CD14-positive monocyte (primary cell): ENCODE measurements at regions not wholly inside any gene's neighbourhood (a gene's known extent, or its start where the extent isn't known, plus 50 kb on each side); places are given as distances from the start of the nearest gene placed in this dataset.
"Not testable (repeated sequence)": the region's sequence is repeated elsewhere in the genome, so short reads cannot be mapped to it uniquely, and the experiment has no call there.

Experiments
- DNase-seq, 3 donors: peaks; one replicate each; pipeline ENCODE4 v3.0.0-alpha.2; 2011 to 2022
- H2AFZ ChIP-seq: 2 replicates; pipeline ENCODE4 v1.6.0; 2012; ENCODE audit warnings: mild to moderate bottlenecking, low read depth, low read length, inconsistent platforms; ENCODE audit not compliant: insufficient read depth, poor library complexity, severe bottlenecking
- H3K27ac ChIP-seq, 2 donors: 1 replicate in 1 of 2; 2 replicates in 1 of 2; pipeline ENCODE4 v1.5.1; 2012 to 2013; ENCODE audit warnings: low read length in 2 of 2, control low read depth in 1 of 2, inconsistent platforms in 1 of 2, low read depth in 1 of 2, mild to moderate bottlenecking in 1 of 2
- H3K27me3 ChIP-seq, 2 donors: one replicate each; pipeline versions ENCODE4 v1.6.0 to v1.6.1; 2011 to 2013; ENCODE audit warnings: low read length in 2 of 2; ENCODE audit not compliant: control insufficient read depth in 2 of 2, insufficient read depth in 2 of 2
- H3K36me3 ChIP-seq, 2 donors: replicated peaks in 1 of 2; 1 replicate in 1 of 2; 2 replicates in 1 of 2; pipeline versions ENCODE4 v1.5.1 to v1.6.1; 2012 to 2013; ENCODE audit warnings: low read length in 2 of 2, control low read depth in 1 of 2, inconsistent platforms in 1 of 2, mild to moderate bottlenecking in 1 of 2; ENCODE audit not compliant: insufficient read depth in 2 of 2, control insufficient read depth in 1 of 2
- H3K4me1 ChIP-seq, 2 donors: 1 replicate in 1 of 2; 2 replicates in 1 of 2; pipeline versions ENCODE4 v1.5.1 to v1.6.1; 2012 to 2013; ENCODE audit warnings: low read length in 2 of 2, control low read depth in 1 of 2, inconsistent platforms in 1 of 2, mild to moderate bottlenecking in 1 of 2, moderate library complexity in 1 of 2; ENCODE audit not compliant: insufficient read depth in 2 of 2, control insufficient read depth in 1 of 2
- H3K4me2 ChIP-seq: replicated peaks from 2 replicates; pipeline ENCODE3; 2012; ENCODE audit warnings: low read length, moderate library complexity, mild to moderate bottlenecking; ENCODE audit not compliant: poor library complexity, severe bottlenecking; ENCODE audit errors: extremely low read depth
- H3K4me3 ChIP-seq, 3 experiments: fragments of 200-600 bp in 1 of 3; sonication (generic) in 1 of 3; replicated peaks in 1 of 3; 1 replicate in 2 of 3; 2 replicates in 1 of 3; pipeline ENCODE4 v1.5.1; 2011 to 2013; ENCODE audit warnings: low read length in 3 of 3, mild to moderate bottlenecking in 3 of 3, control low read depth in 2 of 3, low read depth in 2 of 3, inconsistent platforms in 1 of 3, moderate library complexity in 1 of 3
- H3K79me2 ChIP-seq: 2 replicates; pipeline ENCODE4 v1.6.0; 2012; ENCODE audit warnings: mild to moderate bottlenecking, control low read depth, inconsistent platforms, low read length, moderate library complexity; ENCODE audit not compliant: insufficient read depth
- H3K9ac ChIP-seq: 2 replicates; pipeline ENCODE4 v1.6.0; 2017; ENCODE audit warnings: low read length, mild to moderate bottlenecking; ENCODE audit not compliant: insufficient read depth, poor library complexity, severe bottlenecking
- H3K9me3 ChIP-seq, 2 donors: replicated peaks in 1 of 2; 1 replicate in 1 of 2; 2 replicates in 1 of 2; pipeline versions ENCODE4 v1.5.1 to v1.6.1; 2012 to 2013; ENCODE audit warnings: low read length in 2 of 2, control low read depth in 1 of 2; ENCODE audit not compliant: control insufficient read depth in 1 of 2, insufficient read depth in 1 of 2
- H4K20me1 ChIP-seq: 2 replicates; pipeline ENCODE4 v1.6.0; 2012; ENCODE audit warnings: mild to moderate bottlenecking, low read length, control low read depth, moderate library complexity; ENCODE audit not compliant: insufficient read depth
- H3K27ac Mint-ChIP-seq, 7 donors: one replicate each; pipeline ENCODE4 v1.8.0; 2020; ENCODE audit warnings: mild to moderate bottlenecking in 7 of 7, mixed read lengths in 7 of 7, moderate library complexity in 6 of 7, inconsistent platforms in 2 of 7
- H3K27me3 Mint-ChIP-seq, 3 donors: one replicate each; pipeline ENCODE4 v1.8.0; 2021 to 2022; ENCODE audit warnings: low read depth in 3 of 3, mild to moderate bottlenecking in 3 of 3, mixed read lengths in 3 of 3, moderate library complexity in 3 of 3, inconsistent platforms in 1 of 3
- H3K36me3 Mint-ChIP-seq, 2 donors: one replicate each; pipeline ENCODE4 v1.8.0; 2020; ENCODE audit warnings: mixed read lengths in 2 of 2, inconsistent platforms in 1 of 2, mild to moderate bottlenecking in 1 of 2
- H3K4me1 Mint-ChIP-seq: one replicate; pipeline ENCODE4 v1.8.0; 2020; ENCODE audit warnings: mild to moderate bottlenecking, mixed read lengths
- H3K4me3 Mint-ChIP-seq, 2 donors: one replicate each; pipeline ENCODE4 v1.8.0; 2020; ENCODE audit warnings: mild to moderate bottlenecking in 2 of 2, mixed read lengths in 2 of 2, moderate library complexity in 1 of 2
- H3K9me3 Mint-ChIP-seq, 7 donors: one replicate each; pipeline ENCODE4 v1.8.0; 2020 to 2022; ENCODE audit warnings: mixed read lengths in 7 of 7, mild to moderate bottlenecking in 6 of 7, moderate library complexity in 6 of 7, inconsistent platforms in 2 of 7
- WGBS: methylation state at CpG from one replicate; pipeline ENCODE4 v1.1.5; 2013; ENCODE audit warnings: missing lambda C conversion rate; ENCODE audit not compliant: insufficient coverage; 5-methylcytosine and 5-hydroxymethylcytosine counted together
- intact Hi-C, 2 donors: fragments of 100-400 bp; cut with micrococcal nuclease; formaldehyde crosslinking; loops; one replicate each; pipeline versions ENCODE4 v1.15.0 to v1.15.1; 2023

DNA sequence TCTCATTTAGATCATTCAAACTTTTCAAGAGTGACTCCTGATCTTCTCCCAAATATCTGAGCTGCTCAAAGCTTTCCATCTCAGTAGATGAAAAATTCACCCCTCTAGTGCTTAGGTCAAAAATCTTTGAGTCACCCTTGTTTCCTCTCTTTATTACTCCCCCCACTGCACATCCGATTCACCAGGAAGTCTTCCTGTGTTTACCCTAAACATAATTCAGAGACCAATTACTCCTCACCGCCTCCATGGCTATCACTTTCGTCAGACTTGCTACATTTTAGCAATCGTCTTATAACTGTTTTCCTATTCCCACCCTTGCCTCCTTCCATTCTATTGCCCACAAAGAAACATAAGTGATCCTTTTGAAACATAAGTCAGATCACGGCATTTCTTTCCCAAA, 94.8 kb downstream of the SPDYE17 start:
- H3K4me3 ChIP-seq, H3K4me1 Mint-ChIP-seq, H3K27ac Mint-ChIP-seq, H3K36me3 Mint-ChIP-seq, H3K4me3 Mint-ChIP-seq, H3K27me3 Mint-ChIP-seq, H3K79me2 ChIP-seq, H3K9ac ChIP-seq, H3K27me3 ChIP-seq, H2AFZ ChIP-seq, intact Hi-C loops, H3K27ac ChIP-seq, DNase-seq, H3K4me1 ChIP-seq, H3K4me2 ChIP-seq, H3K36me3 ChIP-seq, H4K20me1 ChIP-seq, H3K9me3 Mint-ChIP-seq, H3K9me3 ChIP-seq: not testable (repeated sequence)
- 93% methylated on average over 5 of the region's 5 CpGs for WGBS

- H3K9me3 Mint-ChIP-seq, H3K27me3 Mint-ChIP-seq, H3K27ac Mint-ChIP-seq, H2AFZ ChIP-seq, intact Hi-C loops, H3K36me3 Mint-ChIP-seq, H3K4me3 ChIP-seq, H3K4me1 Mint-ChIP-seq, H4K20me1 ChIP-seq, H3K79me2 ChIP-seq, H3K27me3 ChIP-seq, H3K9me3 ChIP-seq, H3K9ac ChIP-seq, H3K36me3 ChIP-seq, H3K27ac ChIP-seq, H3K4me1 ChIP-seq, H3K4me2 ChIP-seq, DNase-seq, H3K4me3 Mint-ChIP-seq: not testable (repeated sequence)
- WGBS, result 100% methylated on average over 1 of the region's 2 CpGs
Observed at GRCh38 chr7:76936346-76936745, 95.8 kb downstream of the SPDYE17 start.

GRCh38 chr7:76934711-76935110, 97.5 kb downstream of the SPDYE17 start:
- H3K36me3 ChIP-seq, H3K9me3 Mint-ChIP-seq, H3K4me1 ChIP-seq, H3K4me3 Mint-ChIP-seq, H3K27me3 Mint-ChIP-seq, H2AFZ ChIP-seq, H3K36me3 Mint-ChIP-seq, H3K4me3 ChIP-seq, H3K4me1 Mint-ChIP-seq, H4K20me1 ChIP-seq, H3K4me2 ChIP-seq, H3K27ac ChIP-seq, H3K9me3 ChIP-seq, H3K79me2 ChIP-seq, DNase-seq, H3K9ac ChIP-seq, H3K27ac Mint-ChIP-seq, intact Hi-C loops, H3K27me3 ChIP-seq: not testable (repeated sequence)
- 92% methylated on average over 2 of the region's 3 CpGs for WGBS

DNA sequence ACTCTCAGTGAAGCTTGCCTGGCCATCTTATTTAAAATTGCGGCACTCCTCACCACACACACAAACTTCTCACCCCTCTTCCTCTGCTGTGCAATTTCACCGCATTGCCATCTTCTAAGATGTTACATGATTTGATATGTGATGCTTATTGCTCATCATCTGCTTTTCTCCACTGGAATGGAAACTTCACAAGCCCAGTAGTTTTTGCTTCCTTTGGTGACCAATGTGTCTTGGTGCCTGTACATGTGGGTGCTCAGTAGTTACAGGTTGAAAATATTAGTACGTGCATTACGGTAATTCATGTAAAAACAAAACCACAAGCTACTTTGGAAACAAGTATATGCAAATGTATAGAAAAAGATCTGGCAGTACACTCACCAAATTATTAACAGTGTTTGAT, 99.2 kb downstream of the SPDYE17 start:
- H3K27me3 Mint-ChIP-seq, H3K4me3 ChIP-seq, H3K9me3 ChIP-seq, DNase-seq, H3K9me3 Mint-ChIP-seq, H3K4me1 Mint-ChIP-seq, H3K79me2 ChIP-seq, H4K20me1 ChIP-seq, intact Hi-C loops, H3K27ac ChIP-seq, H3K4me2 ChIP-seq, H3K27ac Mint-ChIP-seq, H3K36me3 ChIP-seq, H3K4me3 Mint-ChIP-seq, H3K36me3 Mint-ChIP-seq, H2AFZ ChIP-seq, H3K27me3 ChIP-seq, H3K4me1 ChIP-seq, H3K9ac ChIP-seq: not testable (repeated sequence)
- no CpG with 5 or more reads among the region's 4 CpGs for WGBS

- no CpG with 5 or more reads among the region's 4 CpGs for WGBS
- H3K4me1 ChIP-seq, H3K27ac ChIP-seq, H3K4me3 ChIP-seq, H3K4me3 Mint-ChIP-seq, H3K9ac ChIP-seq, H3K27ac Mint-ChIP-seq, intact Hi-C loops, H3K79me2 ChIP-seq, H3K27me3 ChIP-seq, H3K36me3 Mint-ChIP-seq, H3K27me3 Mint-ChIP-seq, H3K4me2 ChIP-seq, H3K36me3 ChIP-seq, DNase-seq, H3K9me3 Mint-ChIP-seq, H4K20me1 ChIP-seq, H3K9me3 ChIP-seq, H2AFZ ChIP-seq, H3K4me1 Mint-ChIP-seq: not testable (repeated sequence)
Observed at GRCh38 chr7:76931441-76931840, 100.7 kb downstream of the SPDYE17 start.
